Stomach smooth muscle (tissue), 2 donors: ENCODE measurements at regions not wholly inside any gene's neighbourhood (a gene's known extent, or its start where the extent isn't known, plus 50 kb on each side); places are given as distances from the start of the nearest gene placed in this dataset.

Experiments
- H3K27ac ChIP-seq: one replicate; pipeline ENCODE4 v1.7.0; 2013; ENCODE audit warnings: mild to moderate bottlenecking, low read length, inconsistent platforms
- H3K27me3 ChIP-seq, 2 donors: one replicate each; pipeline ENCODE4 v1.7.0; 2013; ENCODE audit warnings: low read length in 2 of 2; ENCODE audit not compliant: insufficient read depth in 2 of 2, control insufficient read depth in 1 of 2
- H3K36me3 ChIP-seq, 2 donors: one replicate each; pipeline ENCODE4 v1.7.0; 2013; ENCODE audit warnings: low read length in 2 of 2; ENCODE audit not compliant: control insufficient read depth in 2 of 2, insufficient read depth in 2 of 2
- H3K4me1 ChIP-seq: one replicate; pipeline ENCODE4 v1.7.0; 2013; ENCODE audit warnings: low read length; ENCODE audit not compliant: control insufficient read depth, insufficient read depth
- H3K4me3 ChIP-seq, 2 donors: one replicate each; pipeline ENCODE4 v1.7.0; 2013; ENCODE audit warnings: low read length in 2 of 2
- H3K9ac ChIP-seq, 2 donors: one replicate each; pipeline ENCODE4 v1.7.0; 2013; ENCODE audit warnings: low read length in 2 of 2, mild to moderate bottlenecking in 1 of 2
- H3K9me3 ChIP-seq, 2 donors: one replicate each; pipeline ENCODE4 v1.7.0; 2013; ENCODE audit warnings: low read length in 2 of 2; ENCODE audit not compliant: control insufficient read depth in 2 of 2
- donor health status: healthy.
- donor health status: Pancreatic carcinoma.

DNA sequence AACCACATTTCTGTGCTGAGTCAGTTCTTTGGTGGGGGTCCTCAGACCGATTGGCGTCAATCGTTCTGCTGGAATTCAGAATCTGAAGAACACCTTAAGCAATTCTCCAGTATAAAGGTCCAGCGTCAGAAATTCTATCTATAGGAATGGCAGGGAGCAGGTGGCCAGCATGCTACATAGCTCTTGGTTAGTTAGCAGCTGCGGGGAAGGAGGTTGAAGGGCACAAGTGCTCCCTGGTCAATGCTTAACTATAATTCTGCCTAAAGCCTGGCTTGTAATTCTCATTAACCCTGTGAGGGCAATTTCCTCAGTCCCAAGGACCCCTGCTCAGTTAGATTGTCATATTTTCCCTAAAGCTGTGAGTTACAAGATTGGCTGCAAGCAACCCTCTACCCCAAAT lies 54.3 kb upstream of the GALNT2 start:
- no peak overlapping the region for H3K4me3 ChIP-seq
- H3K9ac ChIP-seq, result no peak overlapping the region
- no peaks in the 10 kb centered on the region for H3K9me3 ChIP-seq
- H3K36me3 ChIP-seq, result no peaks in the 10 kb centered on the region
- H3K27ac ChIP-seq, result no peak overlapping the region
- H3K4me1 ChIP-seq, result peaks cover 2% of the 10 kb centered on the region
- H3K27me3 ChIP-seq, result no peaks in the 10 kb centered on the region

DNA sequence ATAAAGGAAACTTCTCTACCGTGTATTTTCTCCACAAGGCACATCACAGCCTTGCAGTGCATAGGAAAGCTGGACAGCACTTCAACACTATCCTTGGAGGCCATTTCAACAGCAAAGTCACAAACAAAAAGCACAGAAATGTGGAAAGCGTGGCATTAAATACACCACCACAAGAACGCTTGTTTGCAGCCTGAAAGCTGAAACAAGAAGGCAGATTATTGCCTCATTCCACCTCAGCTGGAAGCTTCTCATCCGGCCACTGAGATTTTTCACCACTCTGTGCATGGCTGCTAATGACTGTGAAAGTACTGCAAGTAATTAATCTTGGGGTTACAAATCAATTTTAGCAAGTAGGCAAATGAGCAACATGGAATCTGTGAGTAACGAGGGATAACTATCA lies 50.9 kb upstream of the GALNT2 start:
- H3K27me3 ChIP-seq, result no peaks in the 10 kb centered on the region
- no peak overlapping the region for H3K4me3 ChIP-seq
- no peaks in the 10 kb centered on the region for H3K36me3 ChIP-seq
- no peak overlapping the region for H3K27ac ChIP-seq
- peaks cover 2% of the 10 kb centered on the region for H3K4me1 ChIP-seq
- H3K9me3 ChIP-seq, result no peaks in the 10 kb centered on the region
- H3K9ac ChIP-seq, result no peak overlapping the region
